KMS-11 (cell line): ENCODE measurements at regions not wholly inside any gene's neighbourhood (a gene's known extent, or its start where the extent isn't known, plus 50 kb on each side); places are given as distances from the start of the nearest gene placed in this dataset.

Experiments
- H2AFZ ChIP-seq: fragments of 200-600 bp; sonication (generic); 2 replicates; pipeline ENCODE4 v1.6.1; 2016; ENCODE audit warnings: antibody characterized with exemption, mixed run types, low read depth
- H3K27ac ChIP-seq: fragments of 200-600 bp; sonication (generic); 2 replicates; pipeline ENCODE4 v1.6.1; 2016; ENCODE audit warnings: mild to moderate bottlenecking, mixed run types
- H3K27me3 ChIP-seq: fragments of 200-600 bp; sonication (generic); 2 replicates; pipeline ENCODE4 v1.6.1; 2017; ENCODE audit warnings: mild to moderate bottlenecking, low read depth, mixed run types, moderate library complexity; ENCODE audit not compliant: insufficient read depth
- H3K36me3 ChIP-seq: fragments of 200-600 bp; sonication (generic); 2 replicates; pipeline ENCODE4 v1.6.1; 2017; ENCODE audit warnings: mild to moderate bottlenecking, mixed run types; ENCODE audit not compliant: insufficient read depth
- H3K4me1 ChIP-seq: fragments of 200-600 bp; sonication (generic); 2 replicates; pipeline ENCODE4 v1.6.1; 2016; ENCODE audit warnings: mild to moderate bottlenecking, low read depth, mixed run types; ENCODE audit not compliant: poor library complexity, severe bottlenecking
- H3K4me2 ChIP-seq: fragments of 200-600 bp; sonication (generic); 2 replicates; pipeline ENCODE4 v1.7.0; 2016; ENCODE audit warnings: mild to moderate bottlenecking, mixed run types
- H3K4me3 ChIP-seq: fragments of 200-600 bp; sonication (generic); IDR thresholded peaks from 2 replicates; pipeline ENCODE4 v1.6.1; 2017; ENCODE audit warnings: low read depth, low read length, mixed read lengths; ENCODE audit not compliant: insufficient read depth
- H3K79me2 ChIP-seq: fragments of 200-600 bp; sonication (generic); 2 replicates; pipeline ENCODE4 v1.6.1; 2016; ENCODE audit warnings: low read depth, mixed run types; ENCODE audit not compliant: insufficient read depth
- H3K9ac ChIP-seq: fragments of 200-600 bp; sonication (generic); 2 replicates; pipeline ENCODE4 v1.6.1; 2016; ENCODE audit warnings: mild to moderate bottlenecking, mixed run types
- H4K20me1 ChIP-seq: fragments of 200-600 bp; sonication (generic); 2 replicates; pipeline ENCODE4 v1.6.1; 2016; ENCODE audit warnings: mild to moderate bottlenecking, mixed run types; ENCODE audit not compliant: insufficient read depth
- TF ChIP-seq, protein P1 (sequence below): fragments of 200-600 bp; sonication (generic); conservative IDR thresholded peaks from 2 replicates; pipeline ENCODE4 v1.6.1; 2017; ENCODE audit warnings: low read depth, mild to moderate bottlenecking, antibody characterized with exemption, low read length, moderate library complexity, mixed read lengths

DNA sequence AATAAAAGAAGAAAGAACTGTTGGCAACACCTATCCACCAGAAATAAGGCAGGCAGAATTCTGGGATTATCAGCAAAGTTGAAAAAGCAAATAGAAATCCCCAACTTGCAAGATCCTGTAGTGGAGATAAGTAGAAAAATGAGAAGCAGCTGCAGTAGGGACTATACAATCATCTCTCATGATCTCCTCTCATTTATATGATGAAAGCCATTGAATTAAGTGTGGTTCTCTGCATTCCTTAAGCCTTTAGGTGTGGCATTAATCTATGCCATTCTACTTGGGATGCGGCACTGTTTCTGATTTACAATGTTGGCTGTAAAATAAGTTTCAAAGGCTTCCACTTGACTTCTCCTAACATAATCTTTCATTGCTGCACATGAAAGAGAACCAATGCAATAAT, 869.8 kb downstream of the TRAM1L1 start:
- Histone ChIP-seq H2AFZ (no peak overlapping the region), H3K27ac (no peak overlapping the region), H4K20me1 (no peaks in the 10 kb centered on the region), H3K4me1 (no peaks in the 10 kb centered on the region), H3K4me2 (no peak overlapping the region), H3K4me3 (no peak overlapping the region), H3K79me2 (no peaks in the 10 kb centered on the region), H3K36me3 (no peaks in the 10 kb centered on the region), H3K9ac (no peak overlapping the region), H3K27me3 (no peaks in the 10 kb centered on the region)
- TF ChIP-seq, protein P1, sequence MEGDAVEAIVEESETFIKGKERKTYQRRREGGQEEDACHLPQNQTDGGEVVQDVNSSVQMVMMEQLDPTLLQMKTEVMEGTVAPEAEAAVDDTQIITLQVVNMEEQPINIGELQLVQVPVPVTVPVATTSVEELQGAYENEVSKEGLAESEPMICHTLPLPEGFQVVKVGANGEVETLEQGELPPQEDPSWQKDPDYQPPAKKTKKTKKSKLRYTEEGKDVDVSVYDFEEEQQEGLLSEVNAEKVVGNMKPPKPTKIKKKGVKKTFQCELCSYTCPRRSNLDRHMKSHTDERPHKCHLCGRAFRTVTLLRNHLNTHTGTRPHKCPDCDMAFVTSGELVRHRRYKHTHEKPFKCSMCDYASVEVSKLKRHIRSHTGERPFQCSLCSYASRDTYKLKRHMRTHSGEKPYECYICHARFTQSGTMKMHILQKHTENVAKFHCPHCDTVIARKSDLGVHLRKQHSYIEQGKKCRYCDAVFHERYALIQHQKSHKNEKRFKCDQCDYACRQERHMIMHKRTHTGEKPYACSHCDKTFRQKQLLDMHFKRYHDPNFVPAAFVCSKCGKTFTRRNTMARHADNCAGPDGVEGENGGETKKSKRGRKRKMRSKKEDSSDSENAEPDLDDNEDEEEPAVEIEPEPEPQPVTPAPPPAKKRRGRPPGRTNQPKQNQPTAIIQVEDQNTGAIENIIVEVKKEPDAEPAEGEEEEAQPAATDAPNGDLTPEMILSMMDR: no peak

DNA sequence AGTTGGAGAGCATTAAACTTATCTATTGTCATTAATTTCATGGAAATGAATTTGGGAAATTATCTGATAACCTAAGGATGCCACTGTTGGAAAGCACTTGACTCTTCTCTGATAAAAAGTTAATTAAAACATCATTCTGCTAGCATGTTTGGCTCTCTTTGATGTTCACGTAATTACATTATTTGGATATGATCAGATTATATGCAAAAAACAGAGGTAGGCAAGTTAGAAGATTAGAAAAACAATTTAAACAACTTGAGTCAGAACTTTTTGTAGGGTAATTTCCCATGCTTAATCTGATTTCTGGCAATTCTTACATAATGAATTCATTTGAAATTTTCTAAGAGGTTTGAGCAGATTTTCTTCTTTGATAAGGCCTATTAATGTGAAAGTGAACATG, 882.9 kb downstream of the TRAM1L1 start:
- Histone ChIP-seq H2AFZ (no peak overlapping the region), H4K20me1 (no peaks in the 10 kb centered on the region), H3K27me3 (no peaks in the 10 kb centered on the region), H3K4me2 (no peak overlapping the region), H3K4me1 (no peaks in the 10 kb centered on the region), H3K9ac (no peak overlapping the region), H3K27ac (no peak overlapping the region), H3K4me3 (no peak overlapping the region), H3K36me3 (no peaks in the 10 kb centered on the region), H3K79me2 (no peaks in the 10 kb centered on the region)
- TF ChIP-seq, protein P1: no peak

DNA sequence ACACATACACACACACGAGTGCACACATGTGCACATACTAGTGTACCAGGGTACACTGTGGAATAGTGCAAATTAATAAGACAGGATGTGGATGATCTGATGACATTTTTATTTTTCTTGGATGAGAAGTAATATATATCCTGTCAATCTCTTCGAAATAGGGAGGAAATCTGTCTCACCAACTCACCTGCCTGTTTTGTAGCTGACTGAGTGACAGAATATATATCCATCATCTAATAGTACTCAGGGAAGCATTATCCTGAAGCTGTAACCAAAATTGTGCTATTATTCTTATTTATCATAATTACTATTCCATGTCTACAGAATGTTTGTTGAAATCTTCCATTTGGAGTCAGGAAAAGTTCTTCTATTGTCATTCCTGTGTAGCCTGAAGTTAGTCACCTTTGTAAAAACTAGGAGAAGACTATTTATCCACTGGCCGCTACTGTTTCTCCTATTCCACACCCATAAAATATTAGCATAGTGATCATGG, 888.0 kb downstream of the TRAM1L1 start:
- no peaks in the 10 kb centered on the region for H3K4me1 ChIP-seq
- no peak overlapping the region for H3K4me3 ChIP-seq
- no peaks in the 10 kb centered on the region for H3K79me2 ChIP-seq
- TF ChIP-seq, protein P1: no peak
- no peak overlapping the region for H3K9ac ChIP-seq
- no peak overlapping the region for H3K4me2 ChIP-seq
- H3K27me3 ChIP-seq: no peaks in the 10 kb centered on the region
- no peaks in the 10 kb centered on the region for H3K36me3 ChIP-seq
- H4K20me1 ChIP-seq: no peaks in the 10 kb centered on the region
- H2AFZ ChIP-seq: no peak overlapping the region
- H3K27ac ChIP-seq: no peak overlapping the region

- no peaks in the 10 kb centered on the region for H3K79me2 ChIP-seq
- no peaks in the 10 kb centered on the region for H3K36me3 ChIP-seq
- TF ChIP-seq, protein P1: no peak
- H3K27ac ChIP-seq: no peak overlapping the region
- no peak overlapping the region for H3K9ac ChIP-seq
- H3K27me3 ChIP-seq: no peaks in the 10 kb centered on the region
- no peak overlapping the region for H2AFZ ChIP-seq
- H3K4me1 ChIP-seq: no peaks in the 10 kb centered on the region
- H3K4me3 ChIP-seq: no peak overlapping the region
- H3K4me2 ChIP-seq: no peak overlapping the region
- H4K20me1 ChIP-seq: no peaks in the 10 kb centered on the region
These were observed 902.1 kb downstream of the TRAM1L1 start for GRCh38 chr4:116183241-116183640.
